GM21619 (cell line): ENCODE measurements at regions not wholly inside any gene's neighbourhood (a gene's known extent, or its start where the extent isn't known, plus 50 kb on each side); places are given as distances from the start of the nearest gene placed in this dataset.

Source experiments
- ATAC-seq: cut with Tn5 transposase; IDR thresholded peaks from one replicate; pipeline ENCODE4 v1.9.1; 2021; ENCODE audit not compliant: unreplicated experiment

GRCh38 chr5:154107010-154107409 lies 68.2 kb downstream of the MFAP3 start:
- ATAC-seq, result no peak

DNA sequence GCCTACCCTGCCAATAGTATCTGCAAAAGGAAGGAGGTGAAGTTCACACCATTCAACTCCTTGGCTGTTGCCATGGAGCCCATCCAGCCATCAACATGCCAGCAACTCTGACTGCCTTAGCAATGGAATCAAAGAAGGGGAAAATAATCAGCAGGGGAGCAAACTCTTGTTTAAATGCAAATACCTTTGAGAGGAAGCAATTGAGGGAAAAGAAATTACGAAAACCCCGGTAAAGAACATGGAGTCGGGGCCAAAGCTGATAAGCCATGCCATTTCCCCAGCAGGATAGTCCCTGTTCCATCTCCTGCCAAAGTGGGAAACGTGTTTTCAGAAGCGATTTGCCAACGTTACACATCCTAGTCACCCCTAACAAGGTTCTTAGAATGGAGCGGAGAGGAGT lies 69.0 kb downstream of the MFAP3 start:
- no peak for ATAC-seq

DNA sequence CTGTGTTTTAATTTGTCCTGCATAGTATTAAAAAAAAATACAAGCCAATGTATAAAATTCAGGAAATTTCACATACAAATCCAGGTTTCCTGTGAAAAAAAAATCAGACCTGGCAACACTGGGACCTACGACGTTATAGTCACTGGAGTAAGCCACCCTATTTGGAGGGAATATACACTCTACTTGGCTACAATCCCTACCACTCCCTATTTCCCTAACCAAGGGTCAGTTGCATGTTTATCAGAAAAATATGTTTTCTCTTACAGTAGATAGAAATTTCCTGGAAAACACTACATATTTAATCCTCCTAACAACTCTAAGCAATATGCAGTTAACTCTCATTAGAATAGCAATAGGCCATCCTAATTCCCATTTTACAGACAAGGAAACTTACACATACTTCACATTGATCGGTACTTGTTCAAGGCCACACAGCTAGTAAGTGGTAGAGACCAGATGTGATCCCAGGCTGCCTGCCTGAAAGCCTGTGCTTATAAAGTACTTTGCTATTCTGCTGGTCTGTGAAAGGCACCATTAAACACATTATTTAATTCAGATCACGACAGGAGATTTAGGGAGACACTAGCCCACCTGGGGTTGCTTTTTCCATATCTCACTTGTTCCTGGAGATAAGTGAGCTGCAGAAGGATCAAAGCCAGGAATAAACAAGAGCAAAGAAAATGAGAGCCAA lies 70.8 kb downstream of the MFAP3 start:
- no peak for ATAC-seq

DNA sequence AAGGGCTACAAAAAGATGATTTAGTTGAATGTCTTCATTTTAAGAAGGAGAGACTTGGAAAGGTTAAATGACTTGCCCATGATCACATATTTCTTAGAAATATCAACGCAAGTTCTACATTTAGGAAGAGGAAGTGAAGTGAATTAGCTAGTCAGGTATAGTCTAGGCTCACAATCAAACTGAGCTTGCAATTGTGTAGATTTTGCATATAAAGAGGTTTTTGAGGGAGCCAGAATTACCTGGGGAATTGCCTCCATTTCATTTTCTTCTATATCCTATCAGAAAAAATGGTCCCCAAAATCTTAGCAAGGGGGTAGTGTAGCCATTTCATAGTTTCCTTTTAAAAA lies 71.3 kb downstream of the MFAP3 start:
- ATAC-seq, result no peak

- ATAC-seq, result no peak
These were observed 71.9 kb downstream of the MFAP3 start for GRCh38 chr5:154110716-154111115.

- no peak for ATAC-seq
These were observed 72.4 kb downstream of the MFAP3 start for GRCh38 chr5:154111214-154111613.

DNA sequence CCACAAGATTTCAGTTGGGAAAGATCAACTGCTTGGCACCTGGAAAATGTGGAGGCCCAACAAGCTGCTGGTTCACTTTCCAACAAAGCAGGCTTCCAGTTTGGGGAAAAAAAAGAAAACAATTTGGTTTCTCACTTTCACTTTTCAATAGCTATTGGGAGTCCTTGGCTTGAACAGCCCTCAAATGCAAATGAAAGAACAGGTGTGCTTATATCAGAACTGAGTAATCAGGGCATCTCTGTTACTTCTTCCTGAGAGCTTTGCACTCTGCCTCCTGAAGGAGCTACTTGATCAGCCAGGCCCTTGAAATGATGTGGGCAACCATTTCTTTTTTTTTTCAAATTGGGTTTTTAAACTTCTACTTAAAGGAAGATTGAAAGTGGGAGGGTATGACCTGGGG lies 73.5 kb downstream of the MFAP3 start:
- ATAC-seq, result peak; percentile 76

DNA sequence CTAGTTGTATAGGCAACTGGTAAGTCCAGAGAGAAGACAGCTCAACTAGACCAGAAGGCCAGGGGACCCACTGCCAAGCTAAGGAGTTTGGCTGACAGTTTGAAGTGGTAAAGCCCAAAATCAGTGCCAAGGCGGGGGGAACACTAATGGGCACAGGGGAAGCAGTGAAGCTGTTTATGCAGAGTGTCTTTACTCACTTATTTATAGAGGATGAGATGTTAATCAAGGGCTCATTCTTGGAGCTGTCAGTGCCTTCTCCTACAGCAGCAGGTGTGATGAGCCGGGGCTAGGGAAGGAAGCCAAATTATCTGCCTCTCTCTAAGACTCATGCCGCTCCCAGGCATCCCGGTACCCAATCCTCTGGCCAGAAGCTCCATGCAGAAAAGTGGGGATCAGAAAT lies 75.2 kb upstream of the GALNT10 start:
- ATAC-seq, result no peak

DNA sequence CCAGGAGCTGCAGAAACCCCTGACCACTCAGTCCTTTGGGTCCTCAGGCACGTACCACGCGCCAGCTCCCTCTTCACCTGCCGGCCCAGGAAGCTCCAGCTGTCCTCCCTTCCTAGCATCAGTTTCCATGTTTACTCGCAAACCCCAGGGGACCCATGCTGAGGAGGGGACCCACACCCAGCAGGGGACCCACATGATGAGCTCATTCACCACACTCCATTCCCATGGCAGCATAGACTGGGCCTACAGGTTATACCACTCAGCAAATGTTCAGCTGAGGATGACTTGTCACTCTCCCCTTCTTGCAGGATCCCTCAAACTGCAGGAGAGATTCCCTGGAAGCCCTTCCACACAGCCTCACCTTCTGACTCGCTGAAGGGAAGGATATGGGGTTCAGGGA lies 73.5 kb upstream of the GALNT10 start:
- no peak for ATAC-seq

GRCh38 chr5:154117930-154118329 lies 72.6 kb upstream of the GALNT10 start:
- ATAC-seq, result no peak

DNA sequence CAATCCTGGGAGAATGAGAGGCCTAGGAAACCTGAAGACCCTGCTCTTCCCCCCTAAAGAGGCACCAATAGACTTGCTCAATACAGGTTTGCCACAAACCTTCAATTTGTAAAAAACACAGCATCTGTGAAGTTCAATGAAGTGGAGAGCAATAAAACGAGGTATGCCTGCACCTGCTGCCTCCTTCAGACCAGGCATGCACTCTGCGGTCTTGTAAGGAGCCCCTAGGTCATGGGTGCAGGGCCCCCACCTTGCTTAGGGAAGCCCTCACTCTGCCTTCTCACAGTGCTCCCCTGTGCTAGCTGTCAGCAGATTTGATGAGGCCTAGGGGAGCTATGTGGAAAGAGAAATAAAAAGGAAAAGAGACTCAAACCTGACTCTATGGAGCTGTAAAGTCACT lies 72.1 kb upstream of the GALNT10 start:
- no peak for ATAC-seq

DNA sequence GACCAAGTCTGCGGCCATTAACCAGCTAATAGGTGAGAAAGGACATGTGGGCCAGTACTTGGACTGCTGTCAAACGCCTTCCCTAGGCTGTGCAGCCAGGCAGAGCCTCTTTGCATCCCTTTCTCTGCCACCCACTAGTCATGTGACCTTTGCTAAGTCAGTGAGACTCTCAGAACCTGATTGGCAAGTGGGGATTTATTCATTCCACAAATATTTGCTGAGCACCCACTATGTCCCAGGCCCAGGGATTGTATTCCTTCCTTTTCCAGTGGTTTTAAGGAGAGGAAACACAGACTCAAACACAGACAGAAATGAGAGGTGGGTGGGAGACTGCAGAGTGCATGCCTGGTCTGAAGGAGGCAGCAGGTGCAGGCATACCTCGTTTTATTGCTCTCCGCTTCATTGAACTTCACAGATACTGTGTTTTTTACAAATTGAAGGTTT lies 71.6 kb upstream of the GALNT10 start:
- ATAC-seq, result no peak

GRCh38 chr5:154129013-154129412 lies 61.5 kb upstream of the GALNT10 start:
- no peak for ATAC-seq

GRCh38 chr5:154129921-154130320 lies 60.6 kb upstream of the GALNT10 start:
- ATAC-seq, result no peak

GRCh38 chr5:154131817-154132216 lies 58.7 kb upstream of the GALNT10 start:
- ATAC-seq, result no peak

- no peak for ATAC-seq
These were observed 57.7 kb upstream of the GALNT10 start for GRCh38 chr5:154132718-154133307.

GRCh38 chr5:154133591-154133990 lies 56.9 kb upstream of the GALNT10 start:
- no peak for ATAC-seq

GRCh38 chr5:154134499-154134898 lies 56.0 kb upstream of the GALNT10 start:
- ATAC-seq, result no peak

DNA sequence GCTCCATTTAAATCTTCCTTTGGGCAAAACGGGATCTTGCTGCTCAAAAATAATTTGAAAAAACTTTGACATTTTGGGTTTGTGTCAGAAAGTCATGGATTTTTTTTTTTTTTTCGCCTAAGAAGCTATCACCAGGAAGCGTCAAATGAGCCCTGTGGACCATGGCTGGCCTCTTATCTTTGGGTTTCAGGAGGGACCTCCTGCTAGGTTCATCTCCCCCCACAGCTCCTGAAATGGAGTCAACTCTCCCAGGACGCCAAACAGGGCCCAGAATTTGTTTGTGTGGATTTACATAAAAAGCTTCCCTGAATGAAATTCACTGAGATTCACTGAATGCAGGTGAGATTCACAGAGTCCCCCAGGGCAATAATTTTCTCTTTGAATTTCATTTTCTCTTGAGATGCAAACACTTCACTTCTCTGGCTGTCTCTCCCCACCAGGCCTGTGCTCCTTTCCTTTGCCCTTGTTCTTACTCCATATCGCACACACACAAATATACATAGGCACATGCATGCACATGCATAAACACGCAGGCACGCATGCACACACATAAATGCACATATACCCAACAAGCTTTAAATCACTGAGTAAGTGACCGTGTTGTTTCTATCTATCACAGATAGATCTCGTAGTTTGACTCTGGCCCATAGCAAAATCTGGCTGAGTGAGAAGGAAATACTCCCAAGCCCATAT lies 55.3 kb upstream of the GALNT10 start:
- ATAC-seq, result no peak

GRCh38 chr5:154136141-154136540 lies 54.4 kb upstream of the GALNT10 start:
- ATAC-seq, result no peak

- no peak for ATAC-seq
These were observed 51.8 kb upstream of the GALNT10 start for GRCh38 chr5:154138701-154139100.

GRCh38 chr5:154140381-154140780 lies 50.2 kb upstream of the GALNT10 start:
- ATAC-seq, result no peak
